PC-9 (cell line): ENCODE measurements at regions not wholly inside any gene's neighbourhood (a gene's known extent, or its start where the extent isn't known, plus 50 kb on each side); places are given as distances from the start of the nearest gene placed in this dataset.

Source experiments
- BruUV-seq: library from RNA; stranded (reverse); fragments of 400-500 nt; replicated peaks from 2 replicates; lab custom pipeline; 2021; lab: Mats Ljungman, UMichigan
- CTCF ChIA-PET: fragments of 300-600 bp; sonication (Branson Sonifier 250); formaldehyde crosslinking; loops from one replicate; lab custom pipeline; 2022; ENCODE audit warnings: antibody characterized with exemption; lab: Charles Lee
- POLR2A ChIA-PET: fragments of 300-600 bp; sonication (Branson Sonifier 250); formaldehyde crosslinking; loops from one replicate; lab custom pipeline; 2022; ENCODE audit warnings: antibody characterized with exemption; ENCODE audit not compliant: unreplicated experiment; lab: Charles Lee
- DNase-seq, 2 experiments: peaks; one replicate each; pipeline versions ENCODE4 v3.0.0 to v3.0.0-alpha.2; 2015 to 2022; ENCODE audit warnings: mixed read lengths in 1 of 2
- H2AFZ ChIP-seq: fragments of 200-600 bp; sonication (generic); 2 replicates; pipeline ENCODE4 v1.8.1; 2017; ENCODE audit warnings: antibody characterized with exemption
- H3F3A ChIP-seq: fragments of 200-600 bp; sonication (generic); 2 replicates; pipeline ENCODE4 v1.8.1; 2017; ENCODE audit warnings: antibody characterized with exemption, mild to moderate bottlenecking, low read depth; ENCODE audit not compliant: insufficient read depth
- H3K27ac ChIP-seq: fragments of 200-600 bp; sonication (generic); 2 replicates; pipeline ENCODE4 v1.6.1; 2016; ENCODE audit warnings: mixed run types
- H3K27me3 ChIP-seq: fragments of 200-600 bp; sonication (generic); 2 replicates; pipeline ENCODE4 v1.6.1; 2016; ENCODE audit warnings: low read depth, mixed run types; ENCODE audit not compliant: insufficient read depth
- H3K36me3 ChIP-seq: fragments of 200-600 bp; sonication (generic); 2 replicates; pipeline ENCODE4 v1.6.1; 2016; ENCODE audit warnings: low read depth, mixed run types
- H3K4me1 ChIP-seq: fragments of 200-600 bp; sonication (generic); replicated peaks from 2 replicates; pipeline ENCODE4 v1.6.1; 2016; ENCODE audit warnings: mixed run types; ENCODE audit not compliant: insufficient read depth
- H3K4me2 ChIP-seq: fragments of 200-600 bp; sonication (generic); 2 replicates; pipeline ENCODE4 v1.6.1; 2017; ENCODE audit warnings: mixed run types
- H3K4me3 ChIP-seq: fragments of 200-600 bp; sonication (generic); 2 replicates; pipeline ENCODE4 v1.6.1; 2016; ENCODE audit warnings: mixed run types
- H3K79me2 ChIP-seq: fragments of 200-600 bp; sonication (generic); 2 replicates; pipeline ENCODE4 v1.6.1; 2017; ENCODE audit warnings: low read depth, mixed run types
- H3K9me2 ChIP-seq: fragments of 200-600 bp; sonication (generic); 2 replicates; pipeline ENCODE4 v1.8.1; 2017; ENCODE audit warnings: mild to moderate bottlenecking; ENCODE audit not compliant: insufficient read depth
- H3K9me3 ChIP-seq: fragments of 200-600 bp; sonication (generic); 2 replicates; pipeline ENCODE4 v1.8.1; 2016; ENCODE audit warnings: low read depth; ENCODE audit not compliant: insufficient read depth
- H4K20me1 ChIP-seq: fragments of 200-600 bp; sonication (generic); 2 replicates; pipeline ENCODE4 v1.8.1; 2017; ENCODE audit not compliant: insufficient read depth
- CTCF ChIP-seq: fragments of 200-600 bp; sonication (generic); conservative IDR thresholded peaks from 2 replicates; pipeline ENCODE4 v1.6.1; 2017; ENCODE audit warnings: mixed run types, antibody characterized with exemption, mild to moderate bottlenecking, moderate library complexity
- EZH2 ChIP-seq: fragments of 200-600 bp; sonication (generic); IDR thresholded peaks from 2 replicates; pipeline ENCODE4 v1.8.0; 2017; ENCODE audit warnings: antibody characterized with exemption, low read depth
- intact Hi-C: fragments of 100-400 bp; cut with micrococcal nuclease; formaldehyde crosslinking; loops from one replicate; pipeline ENCODE4 v1.10.0; 2022; ENCODE audit not compliant: unreplicated experiment

- Histone ChIP-seq H3K4me3 (no peak overlapping the region), H3K27me3 (no peaks in the 10 kb centered on the region), H3K9me3 (no peaks in the 10 kb centered on the region), H4K20me1 (no peaks in the 10 kb centered on the region), H3K9me2 (no peaks in the 10 kb centered on the region), H3K36me3 (no peaks in the 10 kb centered on the region), H3K27ac (no peak overlapping the region), H3K79me2 (no peaks in the 10 kb centered on the region), H3F3A (no peaks in the 10 kb centered on the region), H3K4me2 (no peak overlapping the region), H3K4me1 (no peaks in the 10 kb centered on the region), H2AFZ (no peak overlapping the region)
- intact Hi-C loops: no loop called here
- no TSS peak for BruUV-seq
- POLR2A ChIA-PET: no interaction called here
- CTCF ChIA-PET: no interaction called here
- no peak for TF ChIP-seq CTCF
- TF ChIP-seq EZH2: no peak
- no peak for DNase-seq
Measured at GRCh38 chr11:15309296-15309695, 194.6 kb downstream of the INSC start.

GRCh38 chr11:15313862-15314261 lies 199.1 kb downstream of the INSC start:
- BruUV-seq: no TSS peak
- no peak for TF ChIP-seq EZH2
- no peak for TF ChIP-seq CTCF
- no peaks in the 10 kb centered on the region for H3K36me3 ChIP-seq
- no peaks in the 10 kb centered on the region for H3F3A ChIP-seq
- H2AFZ ChIP-seq: no peak overlapping the region
- POLR2A ChIA-PET: no interaction called here
- H3K4me2 ChIP-seq: no peak overlapping the region
- CTCF ChIA-PET: no interaction called here
- H4K20me1 ChIP-seq: no peaks in the 10 kb centered on the region
- DNase-seq: no peak
- H3K27ac ChIP-seq: no peak overlapping the region
- H3K4me3 ChIP-seq: no peak overlapping the region
- H3K4me1 ChIP-seq: no peaks in the 10 kb centered on the region
- intact Hi-C loops: no loop called here
- H3K9me2 ChIP-seq: no peaks in the 10 kb centered on the region
- no peaks in the 10 kb centered on the region for H3K79me2 ChIP-seq
- no peaks in the 10 kb centered on the region for H3K27me3 ChIP-seq
- H3K9me3 ChIP-seq: no peaks in the 10 kb centered on the region

GRCh38 chr11:15318814-15319213 lies 204.1 kb downstream of the INSC start:
- no peak overlapping the region for H3K4me2 ChIP-seq
- no peaks in the 10 kb centered on the region for H3K4me1 ChIP-seq
- POLR2A ChIA-PET: no interaction called here
- no peaks in the 10 kb centered on the region for H3K9me3 ChIP-seq
- no peak for DNase-seq
- no peaks in the 10 kb centered on the region for H4K20me1 ChIP-seq
- H3K4me3 ChIP-seq: no peak overlapping the region
- H3K27me3 ChIP-seq: no peaks in the 10 kb centered on the region
- no peaks in the 10 kb centered on the region for H3K79me2 ChIP-seq
- no TSS peak for BruUV-seq
- H3K9me2 ChIP-seq: no peaks in the 10 kb centered on the region
- no peak overlapping the region for H2AFZ ChIP-seq
- CTCF ChIA-PET: no interaction called here
- no peaks in the 10 kb centered on the region for H3F3A ChIP-seq
- intact Hi-C loops: no loop called here
- no peaks in the 10 kb centered on the region for H3K36me3 ChIP-seq
- no peak overlapping the region for H3K27ac ChIP-seq
- TF ChIP-seq CTCF (no peak), EZH2 (no peak)
